ENCODE measurements at regions not wholly inside any gene's neighbourhood (a gene's known extent, or its start where the extent isn't known, plus 50 kb on each side); places are given as distances from the start of the nearest gene placed in this dataset.

DNA sequence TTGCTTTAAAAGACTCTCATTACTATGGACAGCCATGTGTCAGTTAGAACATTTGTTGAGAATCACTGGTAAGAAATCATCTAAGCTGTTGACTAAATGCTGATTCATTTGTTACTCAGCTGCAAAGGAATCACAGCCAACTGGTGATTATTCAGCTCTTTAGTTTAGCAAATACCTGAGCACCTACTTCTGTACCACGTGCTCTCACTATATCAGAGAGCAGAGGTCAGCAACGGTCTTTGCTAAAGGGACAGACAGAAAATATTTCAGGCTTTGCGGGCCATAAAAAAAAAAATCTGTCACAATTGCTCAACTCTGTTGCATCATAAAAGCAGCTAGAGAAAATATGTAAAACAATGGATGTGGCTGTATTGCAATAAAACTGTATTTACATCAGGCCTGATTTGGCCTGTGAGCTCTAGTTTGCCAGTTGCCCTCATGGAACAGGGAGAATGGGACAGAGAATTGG lies 377.6 kb downstream of the DNAH5 start (continued):
- TF ChIP-seq EZH2phosphoT487 (IDR thresholded peaks at IDR 0.05; ENCODE audit: unreplicated experiment) (no peak), JUNB (IDR thresholded peaks at IDR 0.05; ENCODE audit: unreplicated experiment) (no peak), EZH2 (IDR thresholded peaks at IDR 0.05; ENCODE audit: low read depth, unreplicated experiment) (no peak), NANOG (IDR thresholded peaks at IDR 0.05; ENCODE audit: borderline replicate concordance) (no peak), REST (IDR thresholded peaks at IDR 0.05; ENCODE audit: unreplicated experiment) (no peak), ZNF114 (CRISPR knock-in tag; IDR thresholded peaks at IDR 0.05) (no peak), CREB1 (CRISPR knock-in tag; IDR thresholded peaks at IDR 0.05; ENCODE audit: low read depth) (no peak), POLR2AphosphoS5 (IDR thresholded peaks at IDR 0.05; ENCODE audit: low read depth) (no peak), STAT1 (IDR thresholded peaks at IDR 0.05; ENCODE audit: unreplicated experiment) (no peak)

DNA sequence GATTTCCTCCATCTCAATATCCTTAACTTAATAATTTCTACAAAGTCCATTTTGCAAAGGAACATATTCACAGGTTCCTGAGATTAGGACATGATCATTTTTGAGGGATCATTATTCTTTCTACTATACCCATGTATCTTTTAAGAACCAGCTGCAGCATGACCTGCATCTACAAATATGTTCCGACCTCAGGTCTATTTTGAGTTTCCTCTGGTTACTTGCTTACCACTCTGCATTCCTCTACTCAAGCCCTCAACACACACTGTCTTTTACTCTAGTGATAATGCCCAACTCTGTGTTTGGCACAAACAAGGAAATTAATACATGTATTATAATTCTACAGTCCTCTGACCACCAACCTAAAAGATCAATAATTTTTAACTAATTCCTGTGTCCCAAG lies 386.1 kb downstream of the DNAH5 start:
- H2AFZ ChIP-seq, result no peak overlapping the region
- TF ChIP-seq STAT1 (IDR thresholded peaks at IDR 0.05; ENCODE audit: unreplicated experiment), result no peak
- no peak for TF ChIP-seq ZNF114 (CRISPR knock-in tag; IDR thresholded peaks at IDR 0.05)
- no peak for TF ChIP-seq NANOG (IDR thresholded peaks at IDR 0.05; ENCODE audit: borderline replicate concordance)
- no peak for TF ChIP-seq EZH2 (IDR thresholded peaks at IDR 0.05; ENCODE audit: low read depth, unreplicated experiment)
- TF ChIP-seq JUNB (IDR thresholded peaks at IDR 0.05; ENCODE audit: unreplicated experiment), result no peak
- TF ChIP-seq CREB1 (CRISPR knock-in tag; IDR thresholded peaks at IDR 0.05; ENCODE audit: low read depth), result no peak
- peaks cover 4% of the 10 kb centered on the region for H3K27me3 Mint-ChIP-seq (ENCODE audit: insufficient read depth, low read depth, poor library complexity)
- no peaks in the 10 kb centered on the region for H3K4me1 Mint-ChIP-seq
- H3K4me1 ChIP-seq (ENCODE audit: insufficient read depth), result no peaks in the 10 kb centered on the region
- no peaks in the 10 kb centered on the region for H3K79me2 ChIP-seq (replicated peaks; ENCODE audit: insufficient read depth)
- no peaks in the 10 kb centered on the region for H4K20me1 ChIP-seq (replicated peaks; ENCODE audit: insufficient read depth)
- H3F3A ChIP-seq (replicated peaks; ENCODE audit: low read depth), result no peaks in the 10 kb centered on the region
- no peak for DNase-seq (ENCODE audit: low spot score)
- no peak overlapping the region for H3K4me3 ChIP-seq
- no peak overlapping the region for H3K27ac Mint-ChIP-seq
- no peaks in the 10 kb centered on the region for H3K36me3 ChIP-seq (ENCODE audit: insufficient read depth)
- H3K4me2 ChIP-seq, result no peak overlapping the region
- no peaks in the 10 kb centered on the region for H3K9me2 ChIP-seq (ENCODE audit: insufficient read depth)
- no peak overlapping the region for H3K4me3 Mint-ChIP-seq
- H3K27me3 ChIP-seq (ENCODE audit: insufficient read depth), result no peaks in the 10 kb centered on the region
- no peaks in the 10 kb centered on the region for H3K36me3 Mint-ChIP-seq (ENCODE audit: low read depth)
- H3K27ac ChIP-seq (ENCODE audit: low read depth), result no peak overlapping the region
- H3K9me3 Mint-ChIP-seq, result no peaks in the 10 kb centered on the region; the same call in 2 of the 3 replicates
- no peak for ATAC-seq

DNA sequence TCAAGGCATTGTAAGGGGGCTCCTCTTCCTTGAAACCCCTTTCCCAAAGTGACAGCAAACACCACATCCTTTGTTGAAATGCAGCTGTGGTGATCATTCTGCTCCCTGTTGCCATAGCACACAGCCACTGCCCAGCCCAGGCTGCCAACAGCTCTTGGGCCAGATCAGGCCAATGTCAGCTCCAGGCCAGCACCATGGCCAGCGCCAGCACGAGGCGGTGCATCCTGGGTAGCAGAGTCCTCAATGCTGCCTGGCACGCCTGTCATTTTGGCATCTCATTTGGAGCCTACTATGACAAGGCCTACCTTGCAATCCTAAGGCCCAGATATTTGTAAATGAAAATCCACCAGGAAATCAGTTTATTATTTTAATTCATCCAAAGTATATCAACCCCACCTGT lies 390.6 kb downstream of the DNAH5 start:
- Histone ChIP-seq H3K4me3 (no peak overlapping the region), H2AFZ (no peak overlapping the region), H3K9me2 (ENCODE audit: insufficient read depth) (no peaks in the 10 kb centered on the region), H3K27ac (ENCODE audit: low read depth) (no peak overlapping the region), H3K36me3 (ENCODE audit: insufficient read depth) (no peaks in the 10 kb centered on the region), H3K27me3 (ENCODE audit: insufficient read depth) (no peaks in the 10 kb centered on the region), H3K4me2 (no peak overlapping the region), H3K79me2 (replicated peaks; ENCODE audit: insufficient read depth) (no peaks in the 10 kb centered on the region), H3F3A (replicated peaks; ENCODE audit: low read depth) (no peaks in the 10 kb centered on the region), H3K4me1 (ENCODE audit: insufficient read depth) (no peaks in the 10 kb centered on the region), H4K20me1 (replicated peaks; ENCODE audit: insufficient read depth) (no peaks in the 10 kb centered on the region)
- Mint-ChIP-seq H3K4me1 (no peaks in the 10 kb centered on the region), H3K36me3 (ENCODE audit: low read depth) (no peaks in the 10 kb centered on the region), H3K27ac (no peak overlapping the region), H3K9me3 (no peaks in the 10 kb centered on the region), H3K27me3 (ENCODE audit: insufficient read depth, low read depth, poor library complexity) (peaks cover 4% of the 10 kb centered on the region), H3K4me3 (no peak overlapping the region)
- TF ChIP-seq REST (IDR thresholded peaks at IDR 0.05; ENCODE audit: unreplicated experiment) (peak; percentile 98), CREB1 (CRISPR knock-in tag; IDR thresholded peaks at IDR 0.05; ENCODE audit: low read depth) (no peak), JUNB (IDR thresholded peaks at IDR 0.05; ENCODE audit: unreplicated experiment) (no peak)
- peak; percentile 99 for ATAC-seq
- DNase-seq (ENCODE audit: low spot score), result peak; percentile 67

All from GM23338 (cell line).